ENCODE measurements at regions not wholly inside any gene's neighbourhood (a gene's known extent, or its start where the extent isn't known, plus 50 kb on each side); places are given as distances from the start of the nearest gene placed in this dataset.

DNA sequence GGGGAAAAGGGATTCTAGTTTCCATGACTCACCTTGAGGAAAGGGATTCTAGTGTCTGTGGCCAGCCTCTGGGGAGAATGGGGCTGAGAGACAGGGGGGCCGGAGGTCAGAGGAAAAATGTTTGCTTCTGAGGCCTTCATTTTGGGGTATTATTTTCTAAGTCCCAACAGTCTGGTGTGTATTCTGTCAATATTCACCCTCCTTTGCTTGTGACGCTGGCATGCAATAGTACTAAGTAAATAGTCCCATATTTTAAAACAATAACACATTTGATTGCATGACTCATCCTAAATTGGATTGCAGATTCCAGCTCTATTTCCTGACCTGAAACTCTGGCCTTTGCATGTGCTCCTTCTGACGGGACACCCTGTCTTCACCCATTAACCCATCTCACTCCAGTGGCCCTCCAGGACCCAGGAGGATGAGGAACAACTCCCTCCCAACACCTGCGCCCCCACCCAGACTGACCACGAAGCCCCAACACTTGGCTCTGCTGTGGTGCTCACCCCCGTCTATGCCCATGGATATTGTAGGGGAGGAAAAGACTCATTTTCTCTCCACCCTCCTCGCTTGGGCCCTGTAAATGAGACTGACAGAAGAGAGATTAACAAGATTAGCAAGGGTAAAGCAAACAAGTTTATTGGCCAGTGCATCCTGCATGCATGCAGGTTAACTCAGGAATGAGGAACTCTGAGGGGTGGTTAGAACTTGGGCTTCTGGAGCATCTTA lies 495.6 kb upstream of the KLF6 start:
- Histone ChIP-seq H3K9me3 (ENCODE audit: low read depth) (no peaks in the 10 kb centered on the region), H3K9me2 (replicated peaks; ENCODE audit: insufficient read depth) (no peaks in the 10 kb centered on the region), H3K27me3 (no peaks in the 10 kb centered on the region), H3K4me1 (ENCODE audit: insufficient read depth) (peaks cover 23% of the 10 kb centered on the region), H3K4me3 (no peak overlapping the region), H3K36me3 (replicated peaks; ENCODE audit: insufficient read depth, low read depth) (no peaks in the 10 kb centered on the region), H4K20me1 (ENCODE audit: insufficient read depth, poor library complexity, severe bottlenecking) (no peaks in the 10 kb centered on the region), H2AFZ (no peak overlapping the region), H3K79me2 (no peaks in the 10 kb centered on the region), H3K4me2 (no peak overlapping the region), H3K27ac (peak overlapping the region; percentile 49)
- no peak for TF ChIP-seq EZH2phosphoT487 (IDR thresholded peaks at IDR 0.05; ENCODE audit: low read depth, severe bottlenecking, unreplicated experiment)
- TF ChIP-seq, protein P1, sequence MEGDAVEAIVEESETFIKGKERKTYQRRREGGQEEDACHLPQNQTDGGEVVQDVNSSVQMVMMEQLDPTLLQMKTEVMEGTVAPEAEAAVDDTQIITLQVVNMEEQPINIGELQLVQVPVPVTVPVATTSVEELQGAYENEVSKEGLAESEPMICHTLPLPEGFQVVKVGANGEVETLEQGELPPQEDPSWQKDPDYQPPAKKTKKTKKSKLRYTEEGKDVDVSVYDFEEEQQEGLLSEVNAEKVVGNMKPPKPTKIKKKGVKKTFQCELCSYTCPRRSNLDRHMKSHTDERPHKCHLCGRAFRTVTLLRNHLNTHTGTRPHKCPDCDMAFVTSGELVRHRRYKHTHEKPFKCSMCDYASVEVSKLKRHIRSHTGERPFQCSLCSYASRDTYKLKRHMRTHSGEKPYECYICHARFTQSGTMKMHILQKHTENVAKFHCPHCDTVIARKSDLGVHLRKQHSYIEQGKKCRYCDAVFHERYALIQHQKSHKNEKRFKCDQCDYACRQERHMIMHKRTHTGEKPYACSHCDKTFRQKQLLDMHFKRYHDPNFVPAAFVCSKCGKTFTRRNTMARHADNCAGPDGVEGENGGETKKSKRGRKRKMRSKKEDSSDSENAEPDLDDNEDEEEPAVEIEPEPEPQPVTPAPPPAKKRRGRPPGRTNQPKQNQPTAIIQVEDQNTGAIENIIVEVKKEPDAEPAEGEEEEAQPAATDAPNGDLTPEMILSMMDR (IDR thresholded peaks at IDR 0.05; ENCODE audit: poor library complexity): no peak
- TF ChIP-seq EZH2 (IDR thresholded peaks at IDR 0.05; ENCODE audit: borderline replicate concordance): no peak
- WGBS (ENCODE audit: low lambda C conversion rate, missing lambda C conversion rate): 69% methylated on average over 7 of the region's 7 CpGs
- no peak for DNase-seq (ENCODE audit: low spot score)

DNA sequence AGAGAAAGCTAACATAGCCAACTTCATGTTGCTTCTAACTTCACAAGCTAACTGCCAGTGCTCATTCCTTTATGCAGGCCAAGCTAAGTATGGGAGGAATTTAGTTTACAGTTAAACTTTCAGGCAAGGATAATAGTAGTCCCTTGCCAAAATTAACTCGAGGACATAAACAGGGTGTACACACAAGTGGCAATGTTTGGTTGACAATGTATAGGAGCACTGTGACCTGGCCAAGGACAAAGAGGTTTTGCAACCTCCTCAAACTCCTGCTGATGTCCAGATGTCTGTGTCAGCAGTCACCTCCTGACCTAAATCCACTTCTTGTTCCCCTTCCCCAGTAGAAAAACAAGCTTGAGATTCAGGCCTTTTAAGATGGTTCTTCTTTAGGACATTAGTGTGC lies 494.6 kb upstream of the KLF6 start:
- Histone ChIP-seq H3K9me2 (replicated peaks; ENCODE audit: insufficient read depth) (no peaks in the 10 kb centered on the region), H3K27me3 (no peaks in the 10 kb centered on the region), H3K36me3 (replicated peaks; ENCODE audit: insufficient read depth, low read depth) (no peaks in the 10 kb centered on the region), H3K9me3 (ENCODE audit: low read depth) (no peaks in the 10 kb centered on the region), H3K79me2 (no peaks in the 10 kb centered on the region), H3K4me1 (ENCODE audit: insufficient read depth) (peaks cover 23% of the 10 kb centered on the region), H3K4me3 (no peak overlapping the region), H2AFZ (peak overlapping the region; percentile 27), H3K27ac (no peak overlapping the region), H4K20me1 (ENCODE audit: insufficient read depth, poor library complexity, severe bottlenecking) (no peaks in the 10 kb centered on the region), H3K4me2 (no peak overlapping the region)
- no peak for TF ChIP-seq EZH2 (IDR thresholded peaks at IDR 0.05; ENCODE audit: borderline replicate concordance)
- no peak for TF ChIP-seq EZH2phosphoT487 (IDR thresholded peaks at IDR 0.05; ENCODE audit: low read depth, severe bottlenecking, unreplicated experiment)
- TF ChIP-seq, protein P1 (IDR thresholded peaks at IDR 0.05; ENCODE audit: poor library complexity): no peak
- no peak for DNase-seq (ENCODE audit: low spot score)
- 50% methylated on average over 1 of the region's 1 CpG for WGBS (ENCODE audit: low lambda C conversion rate, missing lambda C conversion rate)

DNA sequence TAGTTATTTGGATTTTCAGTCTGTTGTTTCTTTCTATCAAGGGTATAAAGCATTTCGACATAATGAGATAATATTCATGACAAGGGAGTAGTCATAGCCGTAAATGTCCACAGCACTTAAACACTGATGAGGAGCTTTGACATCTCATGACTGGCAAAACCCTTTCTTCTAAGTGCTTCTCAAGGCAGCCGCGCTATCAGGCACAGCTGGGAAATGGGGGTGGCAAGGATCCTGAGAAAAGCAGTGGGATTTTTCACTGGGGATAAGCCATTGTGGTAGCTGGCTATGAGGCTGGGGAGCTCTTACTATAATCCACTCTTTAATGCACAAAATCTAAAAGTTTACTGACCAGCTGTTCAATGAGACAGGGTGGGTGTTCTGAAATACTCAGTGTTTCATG lies 493.2 kb upstream of the KLF6 start:
- 70% methylated on average over 4 of the region's 4 CpGs for WGBS (ENCODE audit: low lambda C conversion rate, missing lambda C conversion rate)
- Histone ChIP-seq H3K9me2 (replicated peaks; ENCODE audit: insufficient read depth) (no peaks in the 10 kb centered on the region), H3K4me2 (no peak overlapping the region), H3K9me3 (ENCODE audit: low read depth) (no peaks in the 10 kb centered on the region), H2AFZ (no peak overlapping the region), H3K4me3 (no peak overlapping the region), H3K4me1 (ENCODE audit: insufficient read depth) (peaks cover 12% of the 10 kb centered on the region), H3K27ac (no peak overlapping the region), H3K27me3 (no peaks in the 10 kb centered on the region), H3K36me3 (replicated peaks; ENCODE audit: insufficient read depth, low read depth) (no peaks in the 10 kb centered on the region), H4K20me1 (ENCODE audit: insufficient read depth, poor library complexity, severe bottlenecking) (no peaks in the 10 kb centered on the region), H3K79me2 (no peaks in the 10 kb centered on the region)
- no peak for TF ChIP-seq EZH2phosphoT487 (IDR thresholded peaks at IDR 0.05; ENCODE audit: low read depth, severe bottlenecking, unreplicated experiment)
- TF ChIP-seq, protein P1 (IDR thresholded peaks at IDR 0.05; ENCODE audit: poor library complexity): no peak
- no peak for TF ChIP-seq EZH2 (IDR thresholded peaks at IDR 0.05; ENCODE audit: borderline replicate concordance)
- DNase-seq (ENCODE audit: low spot score): no peak
